ENCODE measurements at regions not wholly inside any gene's neighbourhood (a gene's known extent, or its start where the extent isn't known, plus 50 kb on each side); places are given as distances from the start of the nearest gene placed in this dataset.

DNA sequence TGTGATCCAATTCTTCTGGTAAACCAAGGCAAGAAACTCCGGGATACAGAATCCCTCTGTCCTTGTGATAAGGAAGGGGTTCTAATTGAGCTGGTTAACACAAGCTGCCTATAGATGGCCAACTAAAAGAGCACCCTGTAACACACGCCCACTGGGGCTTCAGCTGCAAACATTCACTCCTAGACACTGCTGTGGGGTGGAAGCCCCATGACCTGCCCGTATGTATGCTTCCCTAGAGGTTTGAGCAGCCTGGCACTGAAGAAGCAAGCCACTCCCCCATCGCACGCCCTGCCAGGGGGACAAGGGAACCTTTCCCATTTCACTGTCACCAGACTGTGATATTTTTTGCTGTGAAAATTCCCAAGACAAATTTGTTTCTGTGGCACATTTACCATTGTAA, 516.9 kb upstream of the GOLIM4 start:
- TF ChIP-seq, protein P1, sequence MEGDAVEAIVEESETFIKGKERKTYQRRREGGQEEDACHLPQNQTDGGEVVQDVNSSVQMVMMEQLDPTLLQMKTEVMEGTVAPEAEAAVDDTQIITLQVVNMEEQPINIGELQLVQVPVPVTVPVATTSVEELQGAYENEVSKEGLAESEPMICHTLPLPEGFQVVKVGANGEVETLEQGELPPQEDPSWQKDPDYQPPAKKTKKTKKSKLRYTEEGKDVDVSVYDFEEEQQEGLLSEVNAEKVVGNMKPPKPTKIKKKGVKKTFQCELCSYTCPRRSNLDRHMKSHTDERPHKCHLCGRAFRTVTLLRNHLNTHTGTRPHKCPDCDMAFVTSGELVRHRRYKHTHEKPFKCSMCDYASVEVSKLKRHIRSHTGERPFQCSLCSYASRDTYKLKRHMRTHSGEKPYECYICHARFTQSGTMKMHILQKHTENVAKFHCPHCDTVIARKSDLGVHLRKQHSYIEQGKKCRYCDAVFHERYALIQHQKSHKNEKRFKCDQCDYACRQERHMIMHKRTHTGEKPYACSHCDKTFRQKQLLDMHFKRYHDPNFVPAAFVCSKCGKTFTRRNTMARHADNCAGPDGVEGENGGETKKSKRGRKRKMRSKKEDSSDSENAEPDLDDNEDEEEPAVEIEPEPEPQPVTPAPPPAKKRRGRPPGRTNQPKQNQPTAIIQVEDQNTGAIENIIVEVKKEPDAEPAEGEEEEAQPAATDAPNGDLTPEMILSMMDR (IDR thresholded peaks at IDR 0.05; ENCODE audit: insufficient read depth, low read depth, low read length) = no peak
- no peak for TF ChIP-seq EZH2 (IDR thresholded peaks at IDR 0.05; ENCODE audit: insufficient read depth, low read length)

DNA sequence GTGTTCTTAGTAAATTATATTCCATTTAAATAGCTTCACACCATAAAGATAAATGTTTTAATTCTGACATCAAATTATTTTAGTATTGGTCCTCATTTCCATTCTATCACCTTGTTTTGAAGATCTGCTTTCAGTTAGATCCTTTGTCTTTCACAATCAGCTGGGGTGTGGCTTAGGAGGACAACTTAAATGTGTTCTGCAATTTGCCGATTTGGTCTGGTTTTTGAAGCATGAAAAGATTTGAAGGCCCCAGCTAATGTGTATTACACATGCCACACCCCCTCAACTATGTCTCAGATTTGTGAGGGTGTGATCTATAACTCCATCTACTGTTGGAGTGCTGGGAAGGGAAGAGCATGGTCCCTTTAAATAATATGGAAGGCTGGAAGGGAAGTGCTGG, 516.1 kb upstream of the GOLIM4 start:
- no peak overlapping the region for H3K4me2 ChIP-seq (ENCODE audit: low read length)
- DNase-seq (ENCODE audit: low read depth) = no peak
- Mint-ChIP-seq H3K9me3 (ENCODE audit: unreplicated experiment) (no peaks in the 10 kb centered on the region), H3K4me3 (ENCODE audit: unreplicated experiment) (no peak overlapping the region), H3K27ac (ENCODE audit: unreplicated experiment) (no peak overlapping the region), H3K36me3 (ENCODE audit: low read depth, unreplicated experiment) (no peaks in the 10 kb centered on the region), H3K4me1 (ENCODE audit: low read depth, unreplicated experiment) (no peaks in the 10 kb centered on the region), H3K27me3 (ENCODE audit: low read depth, unreplicated experiment) (no peaks in the 10 kb centered on the region)
- H3K27me3 ChIP-seq (ENCODE audit: insufficient read depth, low read length) = no peaks in the 10 kb centered on the region
- H3K79me2 ChIP-seq (ENCODE audit: insufficient read depth, low read length) = no peaks in the 10 kb centered on the region
- no peaks in the 10 kb centered on the region for H3K36me3 ChIP-seq (ENCODE audit: insufficient read depth, low read length)
- H3K27ac ChIP-seq (ENCODE audit: low read depth, low read length) = no peak overlapping the region
- H3K9ac ChIP-seq (ENCODE audit: low read length) = no peak overlapping the region
- no peaks in the 10 kb centered on the region for H3K4me1 ChIP-seq (ENCODE audit: insufficient read depth, low read length)
- no peak overlapping the region for H2AFZ ChIP-seq (ENCODE audit: low read depth, low read length)
- no peaks in the 10 kb centered on the region for H3K9me3 ChIP-seq (ENCODE audit: insufficient read depth, low read depth, low read length)
- H4K20me1 ChIP-seq (ENCODE audit: insufficient read depth, low read length) = no peaks in the 10 kb centered on the region
- TF ChIP-seq, protein P1 (IDR thresholded peaks at IDR 0.05; ENCODE audit: insufficient read depth, low read depth, low read length) = no peak
- TF ChIP-seq EZH2 (IDR thresholded peaks at IDR 0.05; ENCODE audit: insufficient read depth, low read length) = no peak
- FAIRE-seq = no peak
- no peak overlapping the region for H3K4me3 ChIP-seq (ENCODE audit: insufficient read depth, low read depth, low read length)

More for the DNA sequence above, 516.9 kb upstream of the GOLIM4 start:
- Mint-ChIP-seq H3K36me3 (ENCODE audit: low read depth, unreplicated experiment) (no peaks in the 10 kb centered on the region), H3K9me3 (ENCODE audit: unreplicated experiment) (no peaks in the 10 kb centered on the region), H3K4me1 (ENCODE audit: low read depth, unreplicated experiment) (no peaks in the 10 kb centered on the region), H3K27ac (ENCODE audit: unreplicated experiment) (no peak overlapping the region), H3K4me3 (ENCODE audit: unreplicated experiment) (no peak overlapping the region), H3K27me3 (ENCODE audit: low read depth, unreplicated experiment) (no peaks in the 10 kb centered on the region)
- H3K27ac ChIP-seq (ENCODE audit: low read depth, low read length) = no peak overlapping the region
- H3K79me2 ChIP-seq (ENCODE audit: insufficient read depth, low read length) = no peaks in the 10 kb centered on the region
- FAIRE-seq = no peak
- H3K36me3 ChIP-seq (ENCODE audit: insufficient read depth, low read length) = no peaks in the 10 kb centered on the region
- H3K9me3 ChIP-seq (ENCODE audit: insufficient read depth, low read depth, low read length) = no peaks in the 10 kb centered on the region
- H2AFZ ChIP-seq (ENCODE audit: low read depth, low read length) = no peak overlapping the region
- H3K9ac ChIP-seq (ENCODE audit: low read length) = no peak overlapping the region
- no peaks in the 10 kb centered on the region for H3K27me3 ChIP-seq (ENCODE audit: insufficient read depth, low read length)
- no peak overlapping the region for H3K4me3 ChIP-seq (ENCODE audit: insufficient read depth, low read depth, low read length)
- H3K4me2 ChIP-seq (ENCODE audit: low read length) = no peak overlapping the region
- H3K4me1 ChIP-seq (ENCODE audit: insufficient read depth, low read length) = no peaks in the 10 kb centered on the region
- DNase-seq (ENCODE audit: low read depth) = no peak
- no peaks in the 10 kb centered on the region for H4K20me1 ChIP-seq (ENCODE audit: insufficient read depth, low read length)

DNA sequence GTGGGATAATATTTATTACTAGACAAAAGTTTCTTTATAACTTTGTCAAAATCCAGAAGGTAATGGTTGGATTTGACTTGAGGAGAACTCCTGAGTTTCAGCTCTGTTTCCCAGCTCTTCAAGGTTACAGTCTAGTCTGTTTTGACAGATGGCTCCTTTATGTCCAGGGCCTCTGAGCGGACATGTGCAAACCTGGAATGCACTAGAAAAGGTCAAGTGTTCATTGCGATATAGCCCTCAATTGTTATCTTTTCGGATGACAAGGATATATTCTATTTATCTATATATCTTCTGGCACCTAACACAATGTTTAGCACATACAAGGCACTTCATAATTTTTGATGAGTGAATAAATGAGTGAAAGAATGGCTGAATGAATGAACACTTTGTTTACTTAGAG, 513.2 kb upstream of the GOLIM4 start:
- H3K27me3 Mint-ChIP-seq (ENCODE audit: low read depth, unreplicated experiment) = no peaks in the 10 kb centered on the region

More for the DNA sequence above, 513.2 kb upstream of the GOLIM4 start:
- TF ChIP-seq, protein P1 (IDR thresholded peaks at IDR 0.05; ENCODE audit: insufficient read depth, low read depth, low read length) = no peak
- TF ChIP-seq EZH2 (IDR thresholded peaks at IDR 0.05; ENCODE audit: insufficient read depth, low read length) = no peak
- Histone ChIP-seq H3K4me3 (ENCODE audit: insufficient read depth, low read depth, low read length) (no peak overlapping the region), H3K27ac (ENCODE audit: low read depth, low read length) (no peak overlapping the region), H3K36me3 (ENCODE audit: insufficient read depth, low read length) (no peaks in the 10 kb centered on the region), H3K4me1 (ENCODE audit: insufficient read depth, low read length) (no peaks in the 10 kb centered on the region), H2AFZ (ENCODE audit: low read depth, low read length) (no peak overlapping the region), H3K79me2 (ENCODE audit: insufficient read depth, low read length) (no peaks in the 10 kb centered on the region), H3K9me3 (ENCODE audit: insufficient read depth, low read depth, low read length) (no peaks in the 10 kb centered on the region), H3K4me2 (ENCODE audit: low read length) (no peak overlapping the region), H4K20me1 (ENCODE audit: insufficient read depth, low read length) (no peaks in the 10 kb centered on the region), H3K9ac (ENCODE audit: low read length) (no peak overlapping the region), H3K27me3 (ENCODE audit: insufficient read depth, low read length) (no peaks in the 10 kb centered on the region)
- no peaks in the 10 kb centered on the region for H3K36me3 Mint-ChIP-seq (ENCODE audit: low read depth, unreplicated experiment)
- H3K27ac Mint-ChIP-seq (ENCODE audit: unreplicated experiment) = no peak overlapping the region
- DNase-seq (ENCODE audit: low read depth) (no peak), FAIRE-seq (no peak)
- H3K4me3 Mint-ChIP-seq (ENCODE audit: unreplicated experiment) = no peak overlapping the region
- H3K4me1 Mint-ChIP-seq (ENCODE audit: low read depth, unreplicated experiment) = no peaks in the 10 kb centered on the region
- no peaks in the 10 kb centered on the region for H3K9me3 Mint-ChIP-seq (ENCODE audit: unreplicated experiment)
